CD4-positive, CD25-positive, alpha-beta regulatory T cell (primary cell): ENCODE measurements at regions not wholly inside any gene's neighbourhood (a gene's known extent, or its start where the extent isn't known, plus 50 kb on each side); places are given as distances from the start of the nearest gene placed in this dataset.
"Not testable (repeated sequence)": the region's sequence is repeated elsewhere in the genome, so short reads cannot be mapped to it uniquely, and the experiment has no call there.

ENCODE experiments used
- ATAC-seq, 2 donors: fragments of 150-1000 bp; cut with Tn5 transposase; one replicate each; pipeline ENCODE4 v1.10.0; 2021; ENCODE audit warnings: low read depth in 2 of 2, moderate number of reproducible peaks in 2 of 2, moderate library complexity in 1 of 2
- DNase-seq, 3 donors: peaks; one replicate each; pipeline versions ENCODE4 v3.0.0 to v3.0.0-alpha.2; 2012 to 2022; ENCODE audit warnings: mixed read lengths in 1 of 3
- H3K27ac ChIP-seq: one replicate; pipeline ENCODE4 v1.7.0; 2013; ENCODE audit warnings: mild to moderate bottlenecking, low read length; ENCODE audit not compliant: insufficient read depth, poor library complexity, severe bottlenecking
- H3K27me3 ChIP-seq: one replicate; pipeline ENCODE4 v1.7.0; 2013; ENCODE audit warnings: low read length; ENCODE audit not compliant: control insufficient read depth, insufficient read depth
- H3K36me3 ChIP-seq: one replicate; pipeline ENCODE4 v1.7.0; 2013; ENCODE audit warnings: mild to moderate bottlenecking, low read length, moderate library complexity; ENCODE audit not compliant: control insufficient read depth, insufficient read depth
- H3K4me1 ChIP-seq: 2 replicates; pipeline ENCODE4 v1.7.0; 2013; ENCODE audit warnings: mild to moderate bottlenecking, low read length; ENCODE audit not compliant: insufficient read depth, control insufficient read depth, poor library complexity, severe bottlenecking
- H3K4me3 ChIP-seq: one replicate; pipeline ENCODE4 v1.7.0; 2013; ENCODE audit warnings: low read depth, mild to moderate bottlenecking, low read length, moderate library complexity
- H3K9me3 ChIP-seq, 2 experiments: 1 replicate in 1 of 2; 2 replicates in 1 of 2; pipeline ENCODE4 v1.7.0; 2013; ENCODE audit warnings: low read length in 2 of 2, mild to moderate bottlenecking in 1 of 2, moderate library complexity in 1 of 2; ENCODE audit not compliant: control insufficient read depth in 2 of 2
- H3K27ac Mint-ChIP-seq, 3 donors: one replicate each; pipeline ENCODE4 v1.8.0; 2020 to 2022; ENCODE audit warnings: mild to moderate bottlenecking in 3 of 3, mixed read lengths in 3 of 3, moderate library complexity in 2 of 3
- H3K27me3 Mint-ChIP-seq: one replicate; pipeline ENCODE4 v1.8.0; 2022; ENCODE audit warnings: mild to moderate bottlenecking, mixed read lengths
- H3K36me3 Mint-ChIP-seq: one replicate; pipeline ENCODE4 v1.8.0; 2020; ENCODE audit warnings: mixed read lengths
- H3K4me1 Mint-ChIP-seq, 4 donors: one replicate each; pipeline ENCODE4 v1.8.0; 2020 to 2022; ENCODE audit warnings: mixed read lengths in 4 of 4, mild to moderate bottlenecking in 1 of 4
- H3K4me3 Mint-ChIP-seq, 4 donors: one replicate each; pipeline ENCODE4 v1.8.0; 2020 to 2022; ENCODE audit warnings: mild to moderate bottlenecking in 4 of 4, mixed read lengths in 4 of 4, moderate library complexity in 3 of 4
- H3K9me3 Mint-ChIP-seq, 7 donors: one replicate each; pipeline ENCODE4 v1.8.0; 2020 to 2022; ENCODE audit warnings: mixed read lengths in 7 of 7, mild to moderate bottlenecking in 3 of 7, moderate library complexity in 2 of 7

DNA sequence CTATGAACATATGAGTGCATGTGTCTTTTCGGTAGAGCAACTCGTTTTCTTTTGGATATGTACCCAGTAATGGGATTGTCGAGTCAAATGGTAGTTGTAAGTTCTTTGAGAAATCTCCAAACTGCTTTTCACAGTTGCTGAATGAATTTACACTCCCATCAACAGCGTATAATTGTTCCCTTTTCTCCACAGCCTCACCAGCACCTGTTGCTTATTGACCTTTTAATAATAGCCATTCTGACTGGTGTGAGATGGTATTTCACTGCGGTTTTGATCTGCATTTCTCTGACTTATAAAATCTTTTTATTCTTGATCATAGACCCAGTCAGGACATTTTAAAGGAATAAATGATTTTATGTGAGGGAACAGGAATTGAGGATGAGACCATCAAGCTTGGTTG lies 165.0 kb upstream of the KCTD3 start:
- no peak overlapping the region for H3K4me3 Mint-ChIP-seq
- peaks cover 0 to under 1% (median 0%) of the 10 kb centered on the region in 4 donors for H3K4me1 Mint-ChIP-seq
- peaks cover 5% of the 10 kb centered on the region for H3K27me3 Mint-ChIP-seq

DNA sequence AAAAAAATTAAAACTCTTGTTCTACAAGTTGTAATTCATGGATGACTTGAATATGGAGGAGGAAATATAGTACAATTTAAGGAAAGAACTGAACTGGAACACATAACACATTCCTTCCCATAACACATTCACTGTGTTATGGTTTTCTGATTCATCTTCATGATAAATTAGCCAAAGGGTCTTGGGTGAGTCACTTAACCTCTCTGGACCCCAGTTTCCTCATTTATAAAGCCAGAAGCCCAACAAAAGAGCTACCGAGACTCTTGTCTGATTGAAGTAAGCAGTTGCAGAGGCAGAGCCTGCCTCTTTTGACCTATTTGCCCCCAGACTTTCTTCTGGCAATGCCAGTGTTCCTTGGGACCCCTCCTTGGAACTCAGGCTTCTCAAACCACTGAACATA lies 161.9 kb upstream of the KCTD3 start:
- Mint-ChIP-seq H3K4me1 (no peaks in the 10 kb centered on the region), H3K27me3 (peaks cover 5% of the 10 kb centered on the region), H3K9me3 (peaks cover 0 to 4% (median 0%) of the 10 kb centered on the region in 7 donors), H3K36me3 (no peaks in the 10 kb centered on the region), H3K27ac (no peak overlapping the region), H3K4me3 (no peak overlapping the region)
- H3K4me1 ChIP-seq, result no peaks in the 10 kb centered on the region
- DNase-seq (no peak), ATAC-seq (no peak)
- no peak overlapping the region for H3K4me3 ChIP-seq
- no peaks in the 10 kb centered on the region for H3K36me3 ChIP-seq
- H3K27ac ChIP-seq, result no peak overlapping the region
- H3K27me3 ChIP-seq, result no peaks in the 10 kb centered on the region
- no peaks in the 10 kb centered on the region for H3K9me3 ChIP-seq

More for the DNA sequence above, 165.0 kb upstream of the KCTD3 start:
- DNase-seq (no peak), ATAC-seq (no peak)
- Histone ChIP-seq H3K4me1 (no peaks in the 10 kb centered on the region), H3K36me3 (no peaks in the 10 kb centered on the region), H3K27ac (no peak overlapping the region), H3K27me3 (no peaks in the 10 kb centered on the region), H3K9me3 (no peaks in the 10 kb centered on the region), H3K4me3 (no peak overlapping the region)
- no peak overlapping the region for H3K27ac Mint-ChIP-seq
- no peaks in the 10 kb centered on the region for H3K36me3 Mint-ChIP-seq
- peaks cover 0 to 8% (median 3%) of the 10 kb centered on the region in 7 donors for H3K9me3 Mint-ChIP-seq

DNA sequence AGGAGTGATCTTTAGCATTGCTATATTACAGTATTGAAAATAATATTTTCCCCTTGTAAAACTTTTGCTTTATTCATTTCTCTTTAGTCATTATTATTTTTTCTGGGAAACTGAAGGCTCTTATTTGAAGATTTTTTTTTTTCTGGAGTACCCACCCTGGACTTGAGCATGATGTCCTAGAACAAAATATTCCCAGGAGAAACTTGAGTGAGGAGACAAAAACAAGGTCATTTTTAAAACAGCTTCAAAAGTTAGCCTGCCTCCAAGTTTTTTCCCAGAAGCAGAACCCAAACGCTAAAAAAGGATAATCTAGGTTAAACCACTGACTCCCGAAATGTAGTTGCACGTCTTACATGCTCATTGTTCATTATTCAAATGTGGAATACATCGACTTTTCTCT lies 160.2 kb upstream of the KCTD3 start:
- DNase-seq (no peak), ATAC-seq (no peak)
- Histone ChIP-seq H3K9me3 (no peaks in the 10 kb centered on the region), H3K4me1 (no peaks in the 10 kb centered on the region), H3K4me3 (no peak overlapping the region), H3K27ac (no peak overlapping the region), H3K36me3 (no peaks in the 10 kb centered on the region), H3K27me3 (no peaks in the 10 kb centered on the region)
- no peaks in the 10 kb centered on the region for H3K36me3 Mint-ChIP-seq
- H3K27me3 Mint-ChIP-seq, result peaks cover 5% of the 10 kb centered on the region
- H3K4me3 Mint-ChIP-seq, result no peak overlapping the region
- no peaks in the 10 kb centered on the region for H3K4me1 Mint-ChIP-seq
- no peak overlapping the region for H3K27ac Mint-ChIP-seq
- H3K9me3 Mint-ChIP-seq, result peaks cover 0 to 4% (median 3%) of the 10 kb centered on the region in 7 donors

DNA sequence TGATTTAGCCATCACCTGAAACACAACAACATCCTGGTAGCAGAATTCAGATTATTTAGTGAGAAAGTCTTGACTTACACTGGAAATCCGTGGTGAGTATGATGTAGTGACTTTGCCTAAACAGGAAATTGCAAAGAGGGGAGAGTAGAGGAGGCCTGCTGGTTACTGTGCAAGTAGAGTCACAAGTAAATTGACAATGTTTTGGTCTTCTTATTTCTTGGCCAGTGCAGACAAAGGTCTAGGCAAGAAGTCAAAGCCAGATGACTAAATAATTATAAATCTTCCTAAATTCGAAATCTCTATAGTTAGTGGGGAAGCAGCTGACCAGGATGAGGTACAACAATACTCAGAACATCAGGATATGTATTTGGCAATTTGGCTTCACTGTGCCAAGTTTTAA lies 159.5 kb upstream of the KCTD3 start:
- Mint-ChIP-seq H3K4me3 (no peak overlapping the region), H3K36me3 (no peaks in the 10 kb centered on the region), H3K27ac (no peak overlapping the region), H3K27me3 (peaks cover 5% of the 10 kb centered on the region), H3K4me1 (no peaks in the 10 kb centered on the region), H3K9me3 (peaks cover 0 to 8% (median 4%) of the 10 kb centered on the region in 7 donors)
- DNase-seq (no peak), ATAC-seq (no peak)
- Histone ChIP-seq H3K27ac (no peak overlapping the region), H3K4me3 (no peak overlapping the region), H3K27me3 (no peaks in the 10 kb centered on the region), H3K9me3 (no peaks in the 10 kb centered on the region), H3K36me3 (no peaks in the 10 kb centered on the region), H3K4me1 (no peaks in the 10 kb centered on the region)

DNA sequence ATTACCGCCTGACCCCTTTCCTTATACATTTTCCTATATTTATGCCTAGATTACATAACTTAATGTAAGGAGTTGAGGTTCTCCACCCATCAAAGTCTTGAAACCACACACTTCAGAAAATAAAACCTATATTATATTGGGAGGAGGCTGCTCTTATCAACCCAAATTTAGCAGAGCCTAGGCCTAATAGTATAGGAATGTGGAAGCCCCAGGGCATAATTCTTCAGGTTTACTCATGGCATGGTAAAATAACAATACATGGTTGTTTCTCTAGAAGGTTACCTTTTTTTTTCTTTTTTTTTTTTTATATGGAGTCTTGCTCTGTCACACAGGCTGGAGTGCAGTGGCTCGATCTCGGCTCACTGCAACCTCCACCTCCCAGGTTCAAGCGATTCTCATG lies 157.6 kb upstream of the KCTD3 start:
- H3K4me3 Mint-ChIP-seq, H3K4me1 Mint-ChIP-seq, H3K27ac Mint-ChIP-seq, H3K27ac ChIP-seq, H3K9me3 ChIP-seq, H3K4me3 ChIP-seq, ATAC-seq, DNase-seq, H3K36me3 ChIP-seq, H3K36me3 Mint-ChIP-seq, H3K27me3 ChIP-seq, H3K4me1 ChIP-seq, H3K27me3 Mint-ChIP-seq: not testable (repeated sequence)
- H3K9me3 Mint-ChIP-seq, result peaks cover 0 to 11% (median 4%) of the 10 kb centered on the region in 7 donors

DNA sequence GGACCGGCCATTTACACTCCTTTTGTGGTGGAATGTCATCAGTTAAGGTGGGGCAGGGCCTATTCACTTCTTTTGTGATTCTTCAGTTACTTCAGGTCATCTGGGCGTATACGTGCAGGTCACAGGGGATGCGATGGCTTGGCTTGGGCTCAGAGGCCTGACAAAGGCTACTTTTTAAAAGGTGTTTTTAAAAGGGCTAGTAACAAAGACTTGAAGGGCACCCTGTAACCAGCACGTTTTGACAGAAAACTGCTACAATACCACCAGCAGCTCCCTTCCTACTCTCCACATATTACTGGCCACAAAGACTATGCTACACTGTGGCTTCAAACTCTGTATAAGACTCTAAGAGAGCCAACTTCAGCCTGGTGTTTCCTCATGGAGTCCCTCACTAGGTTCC lies 151.6 kb upstream of the KCTD3 start:
- H3K36me3 ChIP-seq, H3K36me3 Mint-ChIP-seq, H3K9me3 ChIP-seq, H3K27ac ChIP-seq, H3K4me1 ChIP-seq, H3K4me3 Mint-ChIP-seq, H3K4me3 ChIP-seq, H3K27me3 Mint-ChIP-seq, DNase-seq, ATAC-seq, H3K27me3 ChIP-seq, H3K4me1 Mint-ChIP-seq, H3K27ac Mint-ChIP-seq: not testable (repeated sequence)
- peaks cover 0 to 16% (median 2%) of the 10 kb centered on the region in 7 donors for H3K9me3 Mint-ChIP-seq

DNA sequence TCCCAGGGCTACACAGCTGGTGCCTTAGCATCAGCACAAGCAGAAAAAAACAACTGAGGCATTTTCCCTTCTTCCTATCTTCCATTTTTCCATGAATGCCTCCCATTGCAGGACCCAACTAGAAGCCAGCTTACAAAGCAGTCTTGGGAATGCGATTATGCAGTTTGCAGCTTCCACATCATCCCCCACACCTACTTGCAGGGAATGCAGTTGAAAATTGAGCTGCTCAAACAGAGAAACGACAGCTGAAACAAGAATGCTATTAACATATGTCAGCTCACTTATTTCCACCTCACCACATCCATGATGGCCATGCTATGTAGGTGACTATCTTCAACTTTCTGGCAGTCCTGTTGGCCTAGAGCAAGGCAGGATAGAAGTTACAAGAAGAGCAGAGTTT lies 150.6 kb upstream of the KCTD3 start:
- Mint-ChIP-seq H3K4me1 (no peaks in the 10 kb centered on the region), H3K27me3 (no peaks in the 10 kb centered on the region), H3K36me3 (no peaks in the 10 kb centered on the region), H3K27ac (no peak overlapping the region), H3K4me3 (no peak overlapping the region), H3K9me3 (peaks cover 0 to 15% (median 2%) of the 10 kb centered on the region in 7 donors)
- Histone ChIP-seq H3K4me1 (no peaks in the 10 kb centered on the region), H3K9me3 (no peaks in the 10 kb centered on the region), H3K27me3 (no peaks in the 10 kb centered on the region), H3K27ac (no peak overlapping the region), H3K36me3 (no peaks in the 10 kb centered on the region), H3K4me3 (no peak overlapping the region)
- no peak for ATAC-seq
- no peak for DNase-seq

DNA sequence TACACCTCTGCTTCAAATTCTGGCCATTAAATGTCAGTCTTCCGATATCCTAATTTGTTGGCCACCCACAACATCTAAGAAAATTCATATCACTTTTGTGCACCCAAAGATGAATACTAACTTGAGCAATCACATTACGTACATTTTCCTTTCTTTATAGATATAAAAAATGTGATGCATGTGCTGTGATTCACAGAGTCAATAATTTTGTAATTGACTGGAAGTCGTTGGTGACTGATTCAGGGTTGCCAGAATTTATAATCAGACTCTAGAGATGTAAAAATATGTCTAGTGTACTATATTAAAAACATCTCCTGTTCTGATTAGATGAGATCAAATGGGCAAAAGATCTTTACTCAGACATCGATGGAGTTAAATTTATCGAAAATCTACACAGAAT lies 150.0 kb upstream of the KCTD3 start:
- Mint-ChIP-seq H3K4me3 (no peak overlapping the region), H3K4me1 (no peaks in the 10 kb centered on the region), H3K27ac (no peak overlapping the region), H3K9me3 (peaks cover 0 to 10% (median 2%) of the 10 kb centered on the region in 7 donors), H3K27me3 (no peaks in the 10 kb centered on the region), H3K36me3 (no peaks in the 10 kb centered on the region)
- no peaks in the 10 kb centered on the region for H3K36me3 ChIP-seq
- ATAC-seq (no peak), DNase-seq (no peak)
- no peaks in the 10 kb centered on the region for H3K4me1 ChIP-seq
- H3K27ac ChIP-seq, result no peak overlapping the region
- no peaks in the 10 kb centered on the region for H3K27me3 ChIP-seq
- no peaks in the 10 kb centered on the region for H3K9me3 ChIP-seq
- no peak overlapping the region for H3K4me3 ChIP-seq
